ENCODE measurements at regions not wholly inside any gene's neighbourhood (a gene's known extent, or its start where the extent isn't known, plus 50 kb on each side); places are given as distances from the start of the nearest gene placed in this dataset.

DNA sequence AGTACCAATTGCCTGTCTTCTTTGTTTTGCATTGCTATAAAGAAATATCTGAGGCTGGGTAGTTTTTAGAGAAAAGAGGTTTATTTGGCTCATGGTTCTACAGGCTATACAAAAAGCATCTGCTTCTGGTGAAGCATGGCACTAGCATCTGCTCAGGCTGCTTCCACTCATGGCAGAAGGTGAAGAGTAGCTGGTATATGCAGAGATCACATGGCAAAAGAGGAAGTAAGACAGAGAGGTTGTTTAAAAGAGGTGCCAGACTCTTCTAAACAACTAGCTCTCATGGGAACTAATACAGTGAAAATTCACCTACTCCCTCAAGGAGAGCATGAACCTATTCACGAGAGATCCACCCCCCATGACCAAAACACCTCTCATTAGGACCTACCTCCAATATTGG lies 56.7 kb upstream of the GUCA2B start:
- no peak for DNase-seq

DNA sequence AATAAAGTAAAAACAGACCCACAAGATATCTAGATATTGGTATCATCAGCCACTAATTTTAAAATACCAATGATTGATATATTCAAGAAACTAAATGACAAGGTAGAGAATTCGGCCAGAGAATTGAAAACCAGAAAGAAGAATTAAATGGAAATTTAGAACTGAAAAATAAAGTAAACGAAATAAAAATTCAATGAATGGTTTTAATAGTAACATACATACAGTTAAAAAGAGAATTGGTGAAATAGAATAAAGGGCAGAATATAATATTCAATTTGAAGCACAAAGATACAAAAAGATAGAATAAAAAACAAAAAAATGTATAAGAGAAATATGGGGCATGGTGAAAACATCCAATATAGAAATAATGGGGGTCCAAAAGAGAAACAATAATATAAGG lies 64.0 kb upstream of the GUCA2B start:
- no peak for DNase-seq

DNA sequence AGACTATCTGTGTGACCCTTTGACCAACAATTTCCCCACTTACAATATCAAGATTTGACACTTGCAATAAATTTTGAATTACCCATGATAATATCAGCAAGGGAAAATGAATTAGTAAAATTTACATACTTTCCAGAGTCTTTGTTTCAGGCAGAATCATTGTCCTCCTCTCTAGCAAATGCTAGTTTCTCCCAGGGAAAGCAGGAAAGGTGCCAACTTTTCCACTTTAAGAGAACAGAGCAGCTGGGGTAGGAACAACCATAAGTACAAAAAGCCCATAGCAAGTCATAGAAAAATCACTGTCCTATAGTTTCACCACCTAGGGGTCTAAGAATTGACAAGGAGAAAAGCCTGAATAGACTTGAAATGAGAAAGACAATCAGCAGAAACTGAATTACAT lies 67.1 kb upstream of the GUCA2B start:
- no peak for DNase-seq

DNA sequence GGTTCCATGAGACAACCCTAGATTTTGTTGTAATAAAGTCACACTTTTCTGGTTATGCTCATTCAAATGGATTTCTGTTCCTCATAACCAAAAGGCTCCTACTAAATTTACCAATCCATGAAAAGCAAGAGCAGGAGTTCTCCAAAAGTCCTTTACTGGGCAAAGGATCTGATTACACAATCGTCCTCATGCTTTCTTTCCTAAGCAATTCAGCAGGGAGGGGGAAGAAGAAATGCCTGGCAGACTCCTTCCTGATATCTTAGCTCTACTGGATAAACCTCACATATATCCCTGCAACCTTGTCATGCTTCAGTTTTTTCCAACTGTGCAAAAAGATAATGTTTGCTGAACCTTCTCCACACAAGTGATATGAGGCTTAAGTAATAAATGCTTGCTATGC lies 67.6 kb upstream of the GUCA2B start:
- no peak for DNase-seq

DNA sequence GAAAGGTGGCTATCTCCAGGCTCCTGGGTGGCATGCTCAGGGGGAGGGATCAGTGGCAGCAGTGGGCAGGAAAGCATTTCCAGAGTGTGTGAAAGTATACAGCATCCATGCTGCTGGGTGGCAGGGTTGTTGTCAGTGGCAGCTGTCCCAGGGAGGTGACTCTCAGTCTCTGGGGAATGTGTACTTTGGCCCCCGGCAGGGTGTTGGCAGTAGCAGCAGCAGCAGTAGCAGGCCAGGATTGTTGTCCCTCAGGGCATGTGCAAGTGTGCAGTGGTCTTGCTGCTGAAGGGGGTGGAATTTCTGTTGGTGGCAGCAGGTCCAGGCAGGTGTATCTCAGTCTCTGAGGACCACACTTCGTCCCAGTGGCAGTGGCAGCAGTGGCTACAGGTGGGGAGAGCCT lies 71.7 kb upstream of the GUCA2B start:
- DNase-seq, result no peak

DNA sequence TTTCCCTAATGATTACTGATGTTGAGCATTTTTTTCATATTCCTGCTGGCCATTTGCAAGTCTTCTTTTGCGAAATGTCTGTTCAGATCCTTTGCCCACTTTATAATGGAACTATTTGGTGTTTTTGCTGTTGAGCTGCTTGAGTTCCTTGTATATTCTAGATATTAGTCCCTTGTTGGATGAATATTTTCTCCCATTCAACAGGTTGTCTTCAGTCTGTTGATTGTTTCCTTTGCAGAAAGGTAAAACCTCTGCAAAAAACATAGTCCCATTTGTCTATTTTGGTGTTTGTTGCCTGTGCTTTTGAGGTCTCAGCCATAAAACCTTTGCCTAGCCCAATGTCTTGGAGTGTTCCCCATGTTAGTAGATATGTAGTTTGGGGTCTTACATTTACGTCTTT lies 78.0 kb upstream of the GUCA2B start:
- no peak for DNase-seq

DNA sequence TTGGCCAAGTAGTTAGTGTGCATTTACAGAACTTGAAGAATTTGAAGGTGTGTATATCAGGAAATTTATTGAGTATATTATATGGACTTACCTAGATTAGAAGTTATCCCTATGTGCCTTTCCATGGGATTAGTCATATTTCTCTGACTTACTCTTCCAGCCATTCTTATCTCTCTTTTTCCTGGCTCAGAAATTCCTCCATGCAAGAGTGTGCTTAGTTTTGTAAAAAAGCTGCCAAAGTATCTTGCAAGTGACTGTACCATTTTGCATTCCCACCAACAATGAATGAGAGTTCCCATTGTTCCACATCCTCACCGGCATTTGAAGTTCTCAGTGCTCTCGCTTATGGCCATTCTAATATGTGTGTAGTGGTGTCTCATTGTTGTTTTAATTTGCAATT lies 82.2 kb upstream of the GUCA2B start:
- no peak for DNase-seq

DNA sequence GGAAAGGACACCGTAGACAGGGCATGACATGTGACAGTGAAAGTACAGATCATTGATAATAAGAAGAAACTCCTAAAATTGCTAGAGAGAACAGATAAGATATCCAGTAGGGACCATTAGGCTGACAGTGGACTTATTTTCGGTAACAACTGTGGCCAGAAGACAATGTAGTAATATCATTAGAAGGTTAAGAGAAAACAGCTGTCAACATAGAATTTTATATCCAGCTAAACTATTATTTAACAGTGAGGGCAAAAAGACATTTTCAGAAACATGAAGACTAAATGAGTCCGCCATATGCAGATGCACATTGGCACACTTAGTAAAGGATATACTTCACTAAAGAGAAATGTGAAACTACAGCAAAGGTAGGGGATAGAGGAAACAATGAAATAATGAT lies 95.4 kb upstream of the GUCA2B start:
- DNase-seq, result no peak

DNA sequence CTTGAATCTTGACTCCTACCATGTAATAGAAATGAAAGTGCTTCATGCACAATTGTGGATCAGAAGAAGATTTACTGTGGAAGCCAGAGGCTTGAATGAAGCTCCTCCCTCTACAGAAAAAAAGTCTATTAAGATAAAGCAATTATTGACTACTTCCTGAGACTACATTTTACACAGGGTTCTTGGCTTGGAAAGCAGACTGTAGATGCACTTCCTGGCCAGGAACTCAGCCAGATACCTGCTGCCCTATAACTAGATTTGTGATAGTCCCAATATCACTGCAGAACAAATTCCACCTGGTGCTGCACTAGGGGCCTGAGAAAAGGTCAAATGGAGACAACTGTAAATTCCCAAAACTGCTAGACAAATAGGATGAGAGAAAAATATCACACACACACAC lies 96.8 kb upstream of the GUCA2B start:
- no peak for DNase-seq

DNA sequence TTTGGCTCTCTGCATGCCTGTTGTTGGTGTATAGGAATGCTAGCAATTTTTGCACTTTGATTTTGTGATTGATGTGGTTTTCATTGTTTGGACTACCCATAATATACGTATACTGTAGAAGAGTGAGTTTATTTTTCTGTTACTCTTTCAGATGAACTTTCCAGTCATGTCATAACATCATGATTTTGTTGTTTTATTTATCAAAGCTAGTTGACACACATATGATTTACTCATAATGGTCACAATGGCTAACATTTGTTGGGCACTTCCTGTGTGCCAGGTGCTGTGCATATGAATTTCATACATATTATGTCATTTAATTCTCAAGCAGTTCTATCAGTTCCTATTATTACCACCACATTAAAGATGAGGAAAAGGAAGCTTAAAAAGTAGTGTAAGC lies 98.1 kb upstream of the GUCA2B start:
- DNase-seq, result no peak

DNA sequence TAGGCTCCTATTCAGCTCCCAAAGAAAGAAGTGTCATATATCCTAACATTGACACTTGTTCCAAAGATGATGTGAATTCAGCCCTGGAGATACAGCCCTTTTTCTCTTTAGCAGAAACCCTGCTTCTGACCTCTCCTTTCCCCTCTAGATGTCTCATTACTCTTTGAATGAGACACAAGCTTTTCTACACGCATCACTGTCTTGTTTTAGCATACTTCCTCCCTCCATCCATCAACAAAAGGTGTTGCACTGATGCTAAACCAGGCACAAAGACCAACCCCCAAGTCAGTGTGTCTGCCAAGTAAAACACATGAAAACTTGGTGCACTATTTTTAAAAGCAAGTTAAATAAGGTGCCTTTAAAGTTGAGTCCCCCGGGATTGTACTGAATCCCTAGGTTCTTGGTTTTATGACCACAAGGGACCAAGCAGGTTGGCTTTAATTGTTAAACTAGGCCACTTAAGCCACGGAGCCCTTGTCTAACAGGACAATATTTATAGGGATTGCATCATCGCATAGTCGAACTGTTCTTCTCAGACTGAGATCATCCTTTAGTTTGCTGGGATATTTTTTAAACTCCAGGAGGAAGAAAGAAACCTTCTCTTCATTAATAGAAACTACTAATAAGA lies 101.0 kb upstream of the GUCA2B start:
- DNase-seq, result no peak

DNA sequence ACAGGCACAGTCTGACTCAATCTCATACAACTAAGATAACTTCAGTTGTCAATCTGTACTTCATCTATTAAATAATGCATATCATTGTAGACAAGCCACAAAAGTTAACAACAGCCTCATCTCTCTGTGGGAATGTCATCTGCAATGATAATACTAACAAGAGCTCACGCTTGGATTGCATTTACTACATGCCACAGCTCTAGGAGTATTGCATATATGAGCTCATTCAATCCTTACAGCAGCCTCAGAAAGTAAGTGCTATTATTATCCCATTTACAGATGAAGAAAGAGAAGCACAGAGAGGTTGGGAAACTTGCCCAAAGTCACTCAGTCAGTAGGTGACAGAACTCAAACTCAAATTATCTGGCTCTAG lies 105.7 kb upstream of the GUCA2B start:
- no peak for DNase-seq

DNA sequence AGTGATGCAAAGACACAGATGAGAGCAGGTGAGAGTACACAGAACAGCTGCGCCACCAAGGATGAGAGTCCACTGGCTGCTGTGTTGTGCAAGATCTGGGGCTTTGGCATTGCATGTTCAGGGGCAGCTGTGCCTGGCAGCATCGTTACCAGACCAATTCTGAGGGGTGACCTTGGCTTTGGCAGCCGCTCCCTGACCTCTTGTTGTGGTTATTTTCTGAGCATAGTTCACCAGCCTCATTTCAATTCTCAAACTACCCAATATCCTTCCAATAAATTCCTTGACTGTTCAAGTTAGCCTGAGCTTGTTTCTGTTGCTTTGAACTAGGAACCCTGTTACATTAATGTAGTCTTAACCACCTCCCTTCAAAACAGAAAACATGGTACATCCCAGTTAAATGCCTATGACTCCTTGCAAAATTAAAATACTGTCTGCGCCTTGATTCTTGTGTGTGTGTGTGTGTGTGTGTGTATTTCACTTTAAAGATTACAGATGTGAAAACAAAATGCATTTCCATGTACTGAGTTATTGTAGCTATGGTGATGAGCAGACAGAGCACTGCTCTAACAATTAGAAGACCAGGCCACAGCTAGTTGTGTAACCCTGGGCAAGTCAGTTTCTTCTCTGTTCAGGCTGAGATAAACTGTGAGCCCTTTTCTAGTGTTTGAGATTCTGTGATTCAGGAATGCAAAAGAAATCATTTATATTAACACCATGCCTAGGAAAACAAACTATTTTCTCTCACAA lies 106.3 kb upstream of the GUCA2B start:
- no peak for DNase-seq

DNA sequence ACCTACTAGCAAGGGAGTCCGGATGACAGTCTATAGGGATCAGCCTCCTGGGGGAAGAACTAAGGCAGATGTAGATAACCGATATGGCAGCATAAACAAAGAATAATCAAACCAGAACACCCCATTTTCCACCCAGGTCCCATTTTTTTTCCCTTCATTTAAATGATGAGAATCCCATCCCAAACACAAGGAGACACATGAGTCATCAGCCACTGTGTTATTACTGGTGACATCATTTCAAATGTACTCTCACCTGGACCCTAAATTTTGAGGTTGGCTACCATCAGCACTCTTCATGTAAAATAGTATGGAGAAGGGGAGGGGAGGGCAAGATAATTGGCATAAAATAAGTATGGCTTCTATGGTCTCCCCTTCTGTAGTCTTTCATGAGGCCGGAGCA lies 108.9 kb upstream of the GUCA2B start:
- no peak for DNase-seq

DNA sequence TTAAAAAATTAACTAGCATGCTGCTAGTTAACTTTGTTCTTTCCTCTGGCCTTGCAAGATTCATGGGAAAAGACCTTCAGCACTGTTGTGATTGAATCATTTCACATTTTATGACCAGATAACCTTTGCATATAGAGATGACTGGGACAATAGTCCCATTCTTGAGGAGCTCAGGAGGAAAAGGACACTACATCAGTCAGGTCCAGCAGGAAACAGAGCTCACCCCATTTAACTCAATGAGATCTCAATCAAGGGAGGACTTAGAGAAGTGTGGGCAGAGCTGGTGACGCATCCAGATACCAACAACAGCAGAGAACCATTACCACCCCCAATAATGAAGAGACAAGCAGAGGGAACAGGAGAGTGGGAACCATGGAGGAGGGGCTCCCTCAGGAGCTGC lies 109.4 kb upstream of the GUCA2B start:
- DNase-seq, result no peak

DNA sequence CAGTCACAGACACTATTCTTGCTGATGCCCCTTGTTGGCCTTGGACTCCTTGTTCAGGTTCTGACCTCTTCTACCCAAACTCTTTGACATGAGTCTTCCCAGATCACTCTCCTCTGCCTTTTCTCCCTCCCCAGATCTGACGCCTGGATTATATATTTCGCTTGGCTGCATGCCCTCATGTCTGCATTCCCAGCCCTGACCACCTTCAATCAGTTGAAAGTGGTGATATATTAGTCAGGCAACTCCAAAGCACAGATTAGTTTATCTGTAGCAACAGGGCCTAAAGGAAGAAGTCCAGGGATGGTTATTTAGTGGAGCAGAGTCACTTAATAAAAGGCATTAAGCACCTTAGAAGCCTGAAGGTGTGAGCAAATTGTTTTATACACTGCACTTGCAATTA lies 110.0 kb upstream of the GUCA2B start:
- no peak for DNase-seq

DNA sequence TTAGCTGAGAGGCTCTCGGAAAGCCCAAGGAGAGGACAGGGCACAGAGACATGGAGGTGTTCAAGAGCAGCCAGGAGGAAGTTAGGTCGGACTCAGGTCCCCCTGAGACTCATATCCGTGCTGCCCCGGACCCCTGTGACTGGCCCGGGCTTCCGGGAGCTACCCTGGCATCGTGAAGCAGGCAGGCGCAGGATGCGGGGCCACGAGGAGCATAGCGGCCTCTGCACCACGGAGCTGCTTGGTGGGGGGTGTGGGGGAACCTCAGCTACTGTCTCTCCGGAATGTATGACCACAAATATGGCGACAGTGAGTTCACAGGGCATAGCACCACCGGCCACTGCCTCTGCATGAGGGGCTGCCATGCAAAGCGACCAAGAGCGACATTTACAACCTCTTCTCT lies 112.2 kb upstream of the GUCA2B start:
- DNase-seq, result no peak

DNA sequence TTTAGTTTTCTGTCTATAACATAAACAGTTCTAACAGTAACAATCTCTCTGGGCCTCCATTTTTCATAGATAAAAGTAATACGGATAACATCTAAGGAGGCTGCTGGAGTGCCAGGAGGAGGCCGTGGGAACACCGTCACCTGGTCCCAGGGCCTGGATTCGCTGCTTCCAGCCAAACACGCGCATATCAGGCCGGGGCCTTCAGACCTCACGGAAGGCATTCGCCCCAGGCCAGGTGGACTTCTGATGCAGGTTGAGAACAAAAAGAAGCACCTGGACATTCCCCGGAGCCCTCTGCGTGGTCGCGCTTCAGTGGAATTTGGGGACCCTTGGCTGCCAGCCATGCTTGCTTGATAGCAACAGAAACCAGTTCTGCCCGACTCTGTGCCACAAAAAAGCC lies 113.1 kb upstream of the GUCA2B start:
- DNase-seq, result no peak

DNA sequence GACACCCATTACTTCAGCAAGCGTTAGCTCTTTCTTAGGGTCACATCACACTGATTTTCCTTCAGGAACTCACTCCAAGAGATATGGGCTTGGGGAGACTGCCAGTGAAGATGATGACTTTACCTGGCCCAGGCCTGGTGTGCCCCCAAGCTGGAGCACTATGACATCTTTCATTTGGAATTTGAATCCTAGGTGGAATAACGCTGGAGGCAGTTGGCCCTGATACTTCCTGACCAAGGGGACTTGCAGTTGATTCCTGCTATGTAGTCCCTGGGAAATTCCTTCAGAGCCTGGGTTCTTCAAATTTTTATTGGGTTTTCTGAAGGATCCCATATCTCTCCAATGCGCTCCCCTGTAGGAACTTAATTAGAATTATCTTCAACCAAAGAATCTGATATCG lies 114.9 kb upstream of the GUCA2B start:
- DNase-seq, result no peak

DNA sequence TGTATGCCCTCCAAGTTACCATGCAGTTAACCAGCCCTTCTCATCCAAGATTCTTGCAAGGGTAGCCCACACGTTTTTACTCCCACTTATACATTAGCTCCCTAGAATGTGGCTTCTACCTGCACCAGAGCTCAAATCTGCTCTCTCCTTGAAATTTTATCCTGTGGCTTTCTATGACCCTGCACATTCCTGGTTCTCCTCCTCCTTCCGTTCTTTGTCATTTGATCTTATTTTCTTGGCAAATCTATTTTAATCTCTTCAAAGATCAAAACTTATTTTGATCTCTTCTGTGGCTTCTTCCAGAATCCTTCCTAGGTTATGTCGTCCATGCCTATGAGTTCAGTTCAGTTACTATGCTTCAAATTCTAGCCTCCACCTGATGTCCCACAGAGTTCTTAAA lies 115.6 kb upstream of the GUCA2B start:
- no peak for DNase-seq

DNA sequence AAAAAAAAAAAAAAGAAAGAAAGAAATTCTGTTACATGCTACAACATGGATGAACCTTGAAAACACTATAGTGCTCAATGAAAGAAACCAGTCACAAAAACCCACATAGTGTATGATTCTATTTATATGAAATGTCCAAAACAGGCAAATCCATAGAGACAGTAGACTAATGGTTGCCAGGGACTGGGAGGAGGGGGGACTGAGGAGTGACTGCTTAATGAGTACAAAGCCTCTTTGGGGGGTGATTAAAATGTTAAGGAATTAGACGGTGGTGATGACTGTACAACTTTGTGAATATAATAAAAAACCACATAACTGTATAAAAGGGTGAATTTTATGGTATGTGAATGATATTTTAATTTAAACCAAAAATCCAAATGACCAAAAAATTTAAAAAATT lies 116.0 kb upstream of the GUCA2B start:
- DNase-seq, result no peak

DNA sequence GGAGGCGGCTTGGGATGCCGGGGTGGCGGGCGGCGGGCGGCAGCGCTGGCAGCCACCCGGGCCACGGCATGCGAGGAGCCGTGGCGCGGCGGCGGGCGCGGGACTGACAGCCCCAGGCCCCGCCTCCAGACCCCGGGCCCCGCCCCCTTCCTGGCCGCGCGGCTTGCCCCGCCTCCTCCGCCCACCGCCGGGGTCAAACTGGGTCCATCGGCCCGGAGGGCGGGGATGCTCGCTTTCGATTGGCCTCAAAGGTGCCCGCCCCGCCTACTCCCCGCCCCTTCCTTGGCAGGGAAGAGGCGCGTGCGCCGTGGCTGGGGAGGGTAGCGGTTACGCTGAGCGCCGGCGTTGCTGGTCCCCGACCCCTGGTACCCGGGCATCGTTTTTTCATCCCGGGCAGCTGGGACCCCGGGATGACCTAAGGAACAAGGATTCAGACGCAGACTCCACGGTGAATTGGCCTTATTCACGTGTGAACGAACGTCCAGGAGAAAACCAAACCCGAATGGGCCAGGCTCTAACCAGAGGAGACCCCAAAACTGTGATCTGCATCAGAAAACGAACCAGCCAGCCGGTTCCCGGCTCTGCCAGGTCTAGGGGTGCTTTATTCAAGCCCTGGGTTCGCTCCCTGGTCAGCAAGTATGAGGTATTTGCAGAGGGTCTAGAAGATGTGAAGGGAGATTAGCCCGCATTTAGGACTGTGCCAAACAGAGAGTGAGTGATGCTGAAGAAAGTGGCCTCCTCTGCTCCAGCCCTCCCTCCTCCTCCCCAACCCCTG lies 117.2 kb upstream of the GUCA2B start:
- DNase-seq, result peak; percentile 76

DNA sequence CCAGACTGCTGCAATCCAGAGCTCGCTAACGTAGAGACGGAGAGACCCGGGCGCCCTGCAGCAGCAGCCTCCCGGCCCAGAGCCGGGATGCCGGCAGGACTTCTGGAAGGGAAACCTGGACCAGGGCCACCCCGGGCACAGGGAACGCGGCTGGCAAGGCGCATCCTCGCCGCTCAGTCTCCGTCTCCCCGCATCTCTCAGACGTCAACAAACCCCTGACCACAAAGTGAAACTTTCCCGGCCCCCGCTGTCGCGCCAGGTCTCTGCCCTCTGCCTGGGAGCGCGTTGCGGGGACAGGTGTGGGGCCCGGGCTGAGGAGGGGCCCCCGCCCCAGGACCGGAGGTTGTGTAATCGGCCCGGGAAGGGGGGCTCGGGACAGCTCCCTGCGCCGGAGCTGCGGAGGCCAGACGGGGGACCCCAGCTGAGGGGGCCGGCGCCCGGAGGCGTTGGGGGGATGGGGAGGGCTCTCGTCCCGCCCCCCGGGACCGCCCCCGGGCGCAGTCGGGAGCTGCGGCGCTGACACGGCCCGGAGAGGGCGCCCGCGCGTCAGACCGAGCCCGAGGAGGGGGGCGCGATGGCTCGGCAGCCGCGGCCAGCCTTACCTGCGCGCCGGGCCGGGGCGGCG lies 116.6 kb upstream of the HIVEP3 start:
- DNase-seq, result no peak

DNA sequence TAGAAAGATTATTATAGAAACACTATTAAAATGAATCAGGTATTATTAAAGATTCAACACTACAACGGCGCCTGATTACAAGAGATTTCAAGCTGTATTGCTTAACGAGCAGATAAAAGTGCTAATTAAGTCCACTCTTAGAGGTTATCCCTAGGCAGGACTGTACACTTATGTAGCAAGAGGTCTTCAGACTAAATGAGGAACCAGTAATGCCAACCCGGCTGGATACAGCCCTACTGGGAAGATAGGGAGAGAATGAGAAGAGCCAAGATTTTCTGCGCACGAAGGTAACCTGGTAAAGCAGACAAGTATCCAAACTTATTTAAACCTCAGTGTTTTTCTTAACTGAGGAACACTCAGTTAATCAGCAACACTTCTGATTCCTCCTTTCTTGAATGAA lies 115.7 kb upstream of the HIVEP3 start:
- DNase-seq, result no peak

All from NCI-H1048 (cell line).